Natural killer cell (primary cell): ENCODE measurements at regions not wholly inside any gene's neighbourhood (a gene's known extent, or its start where the extent isn't known, plus 50 kb on each side); places are given as distances from the start of the nearest gene placed in this dataset.
"Not testable (repeated sequence)": the region's sequence is repeated elsewhere in the genome, so short reads cannot be mapped to it uniquely, and the experiment has no call there.

Source experiments
- ATAC-seq, 3 donors: fragments of 150-1000 bp in 2 of 3; fragments of 200-7000 bp in 1 of 3; cut with Tn5 transposase; 1 replicate in 1 of 3; 2 replicates in 2 of 3; pipeline ENCODE4 v1.10.0; 2021; ENCODE audit warnings: mild to moderate bottlenecking in 2 of 3, moderate library complexity in 2 of 3
- DNase-seq, 2 donors: peaks; one replicate each; pipeline versions ENCODE4 v3.0.0 to v3.0.0-alpha.2; 2013 to 2021; ENCODE audit warnings: mixed read lengths in 1 of 2
- H3K27ac ChIP-seq: one replicate; pipeline ENCODE4 v1.5.1; 2013; ENCODE audit warnings: mild to moderate bottlenecking, low read length
- H3K27me3 ChIP-seq: one replicate; pipeline ENCODE4 v1.6.1; 2013; ENCODE audit warnings: low read length; ENCODE audit not compliant: control insufficient read depth, insufficient read depth
- H3K36me3 ChIP-seq: one replicate; pipeline ENCODE4 v1.6.1; 2013; ENCODE audit warnings: low read length; ENCODE audit not compliant: control insufficient read depth, insufficient read depth
- H3K4me1 ChIP-seq: one replicate; pipeline ENCODE4 v1.6.1; 2013; ENCODE audit warnings: low read length; ENCODE audit not compliant: control insufficient read depth, insufficient read depth
- H3K4me3 ChIP-seq: one replicate; pipeline ENCODE4 v1.5.1; 2013; ENCODE audit warnings: low read length
- H3K9me3 ChIP-seq: one replicate; pipeline ENCODE4 v1.6.1; 2013; ENCODE audit warnings: low read length; ENCODE audit not compliant: control insufficient read depth, insufficient read depth
- H3K27ac Mint-ChIP-seq, 2 donors: one replicate each; pipeline ENCODE4 v1.8.0; 2022; ENCODE audit warnings: mild to moderate bottlenecking in 2 of 2, mixed read lengths in 2 of 2, moderate library complexity in 1 of 2
- H3K27me3 Mint-ChIP-seq, 2 donors: one replicate each; pipeline ENCODE4 v1.8.0; 2022; ENCODE audit warnings: low read depth in 2 of 2, mixed read lengths in 2 of 2
- H3K36me3 Mint-ChIP-seq: one replicate; pipeline ENCODE4 v1.8.0; 2022; ENCODE audit warnings: mixed read lengths
- H3K4me1 Mint-ChIP-seq, 2 donors: one replicate each; pipeline ENCODE4 v1.8.0; 2022; ENCODE audit warnings: mixed read lengths in 2 of 2
- H3K4me3 Mint-ChIP-seq: one replicate; pipeline ENCODE4 v1.8.0; 2022; ENCODE audit warnings: mild to moderate bottlenecking, moderate library complexity, mixed read lengths
- H3K9me3 Mint-ChIP-seq, 2 donors: one replicate each; pipeline ENCODE4 v1.8.0; 2022; ENCODE audit warnings: mixed read lengths in 2 of 2
- WGBS: methylation state at CpG from one replicate; pipeline ENCODE4 v1.1.7; 2013; ENCODE audit warnings: missing lambda C conversion rate; ENCODE audit not compliant: insufficient coverage; 5-methylcytosine and 5-hydroxymethylcytosine counted together
- intact Hi-C: fragments of 100-400 bp; cut with micrococcal nuclease; formaldehyde crosslinking; loops from one replicate; pipeline ENCODE4 v1.14.2; 2022
- TF ChIP-seq, protein P1 (sequence below): fragments of 200-600 bp; IDR thresholded peaks from one replicate; pipeline ENCODE4 v1.8.0; 2022; ENCODE audit warnings: antibody characterized with exemption

DNA sequence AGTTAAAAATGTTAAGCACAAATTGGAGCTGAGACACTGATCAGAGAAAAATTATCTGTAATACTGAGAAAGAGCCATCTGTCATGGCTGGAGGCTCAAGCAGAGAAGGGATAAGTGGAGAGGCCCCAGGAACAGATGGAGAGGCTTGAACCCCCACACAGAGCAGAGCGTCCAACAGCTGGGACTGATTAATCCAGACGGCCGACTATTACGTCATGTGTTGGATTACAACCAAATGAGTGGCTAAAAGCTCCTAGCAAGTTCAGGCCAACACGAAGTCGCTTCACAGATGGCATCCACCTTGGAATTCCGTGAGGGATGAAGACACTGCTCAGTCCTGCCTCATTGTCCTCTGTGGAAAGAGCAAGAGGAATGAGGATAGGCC is 57.7 kb upstream of the ATXN3L start:
- TF ChIP-seq, protein P1, sequence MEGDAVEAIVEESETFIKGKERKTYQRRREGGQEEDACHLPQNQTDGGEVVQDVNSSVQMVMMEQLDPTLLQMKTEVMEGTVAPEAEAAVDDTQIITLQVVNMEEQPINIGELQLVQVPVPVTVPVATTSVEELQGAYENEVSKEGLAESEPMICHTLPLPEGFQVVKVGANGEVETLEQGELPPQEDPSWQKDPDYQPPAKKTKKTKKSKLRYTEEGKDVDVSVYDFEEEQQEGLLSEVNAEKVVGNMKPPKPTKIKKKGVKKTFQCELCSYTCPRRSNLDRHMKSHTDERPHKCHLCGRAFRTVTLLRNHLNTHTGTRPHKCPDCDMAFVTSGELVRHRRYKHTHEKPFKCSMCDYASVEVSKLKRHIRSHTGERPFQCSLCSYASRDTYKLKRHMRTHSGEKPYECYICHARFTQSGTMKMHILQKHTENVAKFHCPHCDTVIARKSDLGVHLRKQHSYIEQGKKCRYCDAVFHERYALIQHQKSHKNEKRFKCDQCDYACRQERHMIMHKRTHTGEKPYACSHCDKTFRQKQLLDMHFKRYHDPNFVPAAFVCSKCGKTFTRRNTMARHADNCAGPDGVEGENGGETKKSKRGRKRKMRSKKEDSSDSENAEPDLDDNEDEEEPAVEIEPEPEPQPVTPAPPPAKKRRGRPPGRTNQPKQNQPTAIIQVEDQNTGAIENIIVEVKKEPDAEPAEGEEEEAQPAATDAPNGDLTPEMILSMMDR = no peak

DNA sequence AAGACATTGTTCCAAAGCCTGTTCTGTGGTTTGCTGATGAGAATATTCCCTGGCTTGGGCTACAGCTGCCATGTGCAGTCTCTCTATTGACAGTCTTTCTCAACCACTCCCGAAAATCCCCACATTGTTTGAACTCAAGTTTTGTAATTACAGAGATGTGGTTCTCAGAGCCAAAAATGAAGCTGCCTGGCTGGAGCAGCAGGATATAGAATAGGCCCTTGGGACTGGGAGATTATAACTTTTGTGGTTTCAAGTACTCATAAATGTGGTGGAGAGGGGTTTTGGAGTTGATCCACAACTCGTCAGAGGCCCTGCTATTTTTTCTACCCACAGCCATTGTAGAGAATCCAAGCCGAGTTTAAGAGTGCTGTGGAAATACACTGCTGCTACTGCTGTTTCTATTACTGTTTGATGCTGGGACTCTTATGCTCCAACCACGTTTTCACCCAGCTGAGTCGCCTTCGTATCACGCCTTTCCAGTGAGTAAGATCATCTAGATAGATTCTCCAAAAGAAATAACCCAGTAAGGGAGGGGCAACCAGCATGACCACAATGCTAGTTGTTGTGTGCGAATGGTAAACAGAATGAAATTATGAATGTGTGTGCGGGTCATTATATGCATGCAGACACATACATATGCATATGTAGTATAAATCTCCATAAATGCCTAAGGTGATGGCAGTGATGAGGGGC is 57.1 kb upstream of the ATXN3L start:
- no peaks in the 10 kb centered on the region for H3K9me3 ChIP-seq
- TF ChIP-seq, protein P1 = no peak
- H3K4me1 Mint-ChIP-seq = peaks cover 0 to 4% of the 10 kb centered on the region in 2 donors
- DNase-seq (no peak), ATAC-seq (no peak)
- intact Hi-C loops = no loop called here
- H3K36me3 ChIP-seq = no peaks in the 10 kb centered on the region
- H3K4me1 ChIP-seq = no peaks in the 10 kb centered on the region
- H3K4me3 ChIP-seq = no peak overlapping the region
- H3K27me3 ChIP-seq = no peaks in the 10 kb centered on the region
- no peak overlapping the region for H3K27ac Mint-ChIP-seq
- no peaks in the 10 kb centered on the region for H3K9me3 Mint-ChIP-seq
- no peak overlapping the region for H3K4me3 Mint-ChIP-seq
- 37% methylated on average over 5 of the region's 9 CpGs for WGBS
- H3K27ac ChIP-seq = no peak overlapping the region
- peaks cover 0 to 21% of the 10 kb centered on the region in 2 donors for H3K27me3 Mint-ChIP-seq
- H3K36me3 Mint-ChIP-seq = no peaks in the 10 kb centered on the region

More for the DNA sequence above, 57.7 kb upstream of the ATXN3L start:
- Histone ChIP-seq H3K36me3 (no peaks in the 10 kb centered on the region), H3K9me3 (no peaks in the 10 kb centered on the region), H3K4me1 (no peaks in the 10 kb centered on the region), H3K4me3 (no peak overlapping the region), H3K27ac (no peak overlapping the region), H3K27me3 (no peaks in the 10 kb centered on the region)
- DNase-seq = no peak
- Mint-ChIP-seq H3K4me3 (no peak overlapping the region), H3K9me3 (no peaks in the 10 kb centered on the region), H3K4me1 (peaks cover 0 to 4% of the 10 kb centered on the region in 2 donors), H3K36me3 (no peaks in the 10 kb centered on the region), H3K27me3 (peaks cover 0 to 15% of the 10 kb centered on the region in 2 donors), H3K27ac (no peak overlapping the region)
- WGBS = 94% methylated on average over 7 of the region's 7 CpGs
- ATAC-seq = no peak
- intact Hi-C loops = no loop called here

GRCh38 chrX:13375596-13375995 is 55.7 kb upstream of the ATXN3L start:
- H3K36me3 Mint-ChIP-seq, intact Hi-C loops, H3K36me3 ChIP-seq, ATAC-seq, DNase-seq, H3K9me3 ChIP-seq, H3K4me1 Mint-ChIP-seq, H3K4me3 Mint-ChIP-seq, H3K4me1 ChIP-seq, H3K27me3 ChIP-seq, H3K4me3 ChIP-seq, H3K27ac ChIP-seq, H3K9me3 Mint-ChIP-seq, H3K27ac Mint-ChIP-seq: not testable (repeated sequence)
- 90% methylated on average over 5 of the region's 8 CpGs for WGBS
- H3K27me3 Mint-ChIP-seq = peaks cover 0 to 21% of the 10 kb centered on the region in 2 donors

DNA sequence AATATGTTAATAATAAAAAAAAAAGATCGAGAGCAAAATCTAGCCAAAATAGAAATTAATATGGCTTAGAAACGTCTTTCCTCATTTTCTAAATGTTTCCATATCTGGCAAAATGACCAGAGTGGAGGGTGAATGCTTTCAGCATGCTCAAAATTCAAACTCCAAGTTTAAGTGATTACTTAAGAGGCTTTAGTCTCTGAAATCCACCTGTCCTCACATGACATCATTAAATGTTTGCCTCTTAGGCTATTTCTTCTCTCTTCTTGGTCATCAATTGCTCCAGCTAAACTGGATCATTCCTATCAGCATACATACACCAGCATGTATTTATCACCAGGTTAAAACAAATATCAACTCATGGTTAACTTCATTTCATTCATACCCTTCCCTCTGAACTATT is 54.5 kb upstream of the ATXN3L start:
- intact Hi-C loops = no loop called here
- WGBS = 100% methylated on average over 2 of the region's 2 CpGs
- no peaks in the 10 kb centered on the region for H3K9me3 Mint-ChIP-seq
- no peaks in the 10 kb centered on the region for H3K4me1 ChIP-seq
- DNase-seq (no peak), ATAC-seq (no peak)
- H3K36me3 ChIP-seq = no peaks in the 10 kb centered on the region
- no peak overlapping the region for H3K27ac Mint-ChIP-seq
- H3K36me3 Mint-ChIP-seq = no peaks in the 10 kb centered on the region
- no peaks in the 10 kb centered on the region for H3K9me3 ChIP-seq
- H3K4me1 Mint-ChIP-seq = peaks cover 0 to 4% of the 10 kb centered on the region in 2 donors
- H3K27me3 Mint-ChIP-seq = peaks cover 0 to 16% of the 10 kb centered on the region in 2 donors
- no peaks in the 10 kb centered on the region for H3K27me3 ChIP-seq
- H3K27ac ChIP-seq = no peak overlapping the region
- H3K4me3 Mint-ChIP-seq = no peak overlapping the region
- TF ChIP-seq, protein P1 = no peak
- no peak overlapping the region for H3K4me3 ChIP-seq
